Stomach (tissue), 8 donors: ENCODE measurements at regions not wholly inside any gene's neighbourhood (a gene's known extent, or its start where the extent isn't known, plus 50 kb on each side); places are given as distances from the start of the nearest gene placed in this dataset.

Experiments
- DNase-seq, 2 donors: peaks; one replicate each; pipeline versions ENCODE4 v3.0.0 to v3.0.0-alpha.2; 2013 to 2019
- H3K27ac ChIP-seq, 5 donors: fragments of 200-600 bp in 4 of 5; sonication (generic) in 4 of 5; one replicate each; pipeline ENCODE4 v1.5.1; 2013 to 2019; ENCODE audit warnings: mild to moderate bottlenecking in 1 of 5, moderate library complexity in 1 of 5
- H3K27me3 ChIP-seq, 3 donors: fragments of 200-600 bp; sonication (generic); one replicate each; pipeline ENCODE4 v1.5.1; 2017 to 2019; ENCODE audit warnings: mixed run types in 1 of 3
- H3K36me3 ChIP-seq, 4 donors: fragments of 200-600 bp; sonication (generic); 1 replicate in 3 of 4; 2 replicates in 1 of 4; pipeline ENCODE4 v1.5.1; 2016 to 2019
- H3K4me1 ChIP-seq, 4 donors: fragments of 200-600 bp; sonication (generic); one replicate each; pipeline ENCODE4 v1.5.1; 2016 to 2019
- H3K4me3 ChIP-seq, 4 donors: fragments of 200-600 bp; sonication (generic) in 3 of 4; one replicate each; pipeline ENCODE4 v1.5.1; 2016 to 2019; ENCODE audit warnings: mild to moderate bottlenecking in 1 of 4
- H3K9me3 ChIP-seq, 4 donors: fragments of 200-600 bp; sonication (generic); one replicate each; pipeline ENCODE4 v1.5.1; 2016 to 2019
- EP300 ChIP-seq: sonication (generic); formaldehyde crosslinking; IDR thresholded peaks from one replicate; pipeline ENCODE4 v1.6.1; 2017; ENCODE audit warnings: antibody characterized with exemption
- POLR2A ChIP-seq, 4 donors: fragments of 450-650 bp; IDR thresholded peaks; one replicate each; pipeline ENCODE4 v1.6.1; 2016; ENCODE audit warnings: antibody characterized with exemption in 4 of 4, control low read depth in 2 of 4, mild to moderate bottlenecking in 1 of 4, moderate library complexity in 1 of 4
- POLR2AphosphoS5 ChIP-seq, 3 donors: sonication (generic); formaldehyde crosslinking; IDR thresholded peaks; one replicate each; pipeline ENCODE4 v1.6.1; 2016; ENCODE audit warnings: antibody characterized with exemption in 3 of 3
- WGBS, 5 donors: extraction: QIAGEN DNeasy Blood & Tissue Kit in 3 of 5; methylation state at CpG; one replicate each; pipeline versions ENCODE4 v1.1.5 to v1.1.7; 2013 to 2018; 5-methylcytosine and 5-hydroxymethylcytosine counted together
- intact Hi-C: fragments of 100-400 bp; cut with DNase I; formaldehyde crosslinking; loops from one replicate; pipeline ENCODE4 v1.15.1; 2023; ENCODE audit warnings: low total_unique reads
- TF ChIP-seq, protein P1 (sequence below), 7 experiments: fragments of 450-650 bp in 4 of 7; fragments of 200-600 bp in 3 of 7; sonication (generic) in 3 of 7; IDR thresholded peaks; one replicate each; pipeline ENCODE4 v1.5.1; 2016 to 2019; ENCODE audit warnings: antibody characterized with exemption in 7 of 7, control low read depth in 2 of 7, mild to moderate bottlenecking in 1 of 7
- donor health status: healthy with polysubstance abuse.
- donor health status: Bipolar disorder and iron deficiency.
- donor health status: healthy.

GRCh38 chr2:16225545-16225944 is 285.2 kb downstream of the MYCN start:
- intact Hi-C loops = no loop called here
- WGBS, 5 donors = 83 to 92% (median 90%) methylated on average over 4 of the region's 4 CpGs
- no peak overlapping the region for H3K4me3 ChIP-seq
- H3K36me3 ChIP-seq = no peaks in the 10 kb centered on the region
- H3K27me3 ChIP-seq = peaks cover 0 to 9% (median 0%) of the 10 kb centered on the region in 3 donors
- no peak for DNase-seq
- no peaks in the 10 kb centered on the region for H3K9me3 ChIP-seq
- peaks cover 0 to 4% (median 0%) of the 10 kb centered on the region in 4 donors for H3K4me1 ChIP-seq
- no peak overlapping the region for H3K27ac ChIP-seq
- TF ChIP-seq POLR2AphosphoS5 (IDR thresholded peaks at IDR 0.05) = no peak
- no peak for TF ChIP-seq POLR2A (IDR thresholded peaks at IDR 0.05)
- TF ChIP-seq, protein P1, sequence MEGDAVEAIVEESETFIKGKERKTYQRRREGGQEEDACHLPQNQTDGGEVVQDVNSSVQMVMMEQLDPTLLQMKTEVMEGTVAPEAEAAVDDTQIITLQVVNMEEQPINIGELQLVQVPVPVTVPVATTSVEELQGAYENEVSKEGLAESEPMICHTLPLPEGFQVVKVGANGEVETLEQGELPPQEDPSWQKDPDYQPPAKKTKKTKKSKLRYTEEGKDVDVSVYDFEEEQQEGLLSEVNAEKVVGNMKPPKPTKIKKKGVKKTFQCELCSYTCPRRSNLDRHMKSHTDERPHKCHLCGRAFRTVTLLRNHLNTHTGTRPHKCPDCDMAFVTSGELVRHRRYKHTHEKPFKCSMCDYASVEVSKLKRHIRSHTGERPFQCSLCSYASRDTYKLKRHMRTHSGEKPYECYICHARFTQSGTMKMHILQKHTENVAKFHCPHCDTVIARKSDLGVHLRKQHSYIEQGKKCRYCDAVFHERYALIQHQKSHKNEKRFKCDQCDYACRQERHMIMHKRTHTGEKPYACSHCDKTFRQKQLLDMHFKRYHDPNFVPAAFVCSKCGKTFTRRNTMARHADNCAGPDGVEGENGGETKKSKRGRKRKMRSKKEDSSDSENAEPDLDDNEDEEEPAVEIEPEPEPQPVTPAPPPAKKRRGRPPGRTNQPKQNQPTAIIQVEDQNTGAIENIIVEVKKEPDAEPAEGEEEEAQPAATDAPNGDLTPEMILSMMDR (IDR thresholded peaks at IDR 0.05) = no peak
- no peak for TF ChIP-seq EP300

DNA sequence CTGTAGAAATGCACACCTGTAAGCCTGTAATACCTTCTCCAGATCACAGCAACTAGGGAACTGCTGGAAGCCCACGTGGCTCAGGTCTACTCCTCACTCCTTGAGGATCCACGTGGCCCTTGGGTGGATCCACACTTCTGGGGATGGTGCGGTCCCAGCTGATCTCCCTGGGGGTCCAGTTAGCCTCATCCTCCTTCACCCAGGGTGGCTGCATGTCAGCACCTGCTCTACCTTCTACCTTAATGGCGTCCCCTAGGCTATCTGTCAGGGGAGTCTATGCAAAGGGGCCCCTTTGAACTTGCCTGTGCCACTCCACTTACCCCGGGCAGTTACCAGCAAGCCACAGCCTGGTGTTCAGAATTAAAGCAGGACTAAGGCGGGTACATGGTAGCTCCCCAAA is 284.7 kb downstream of the MYCN start:
- H3K27ac ChIP-seq = no peak overlapping the region
- DNase-seq = no peak
- TF ChIP-seq, protein P1 (IDR thresholded peaks at IDR 0.05) = no peak
- TF ChIP-seq POLR2A (IDR thresholded peaks at IDR 0.05) = no peak
- no peaks in the 10 kb centered on the region for H3K36me3 ChIP-seq
- WGBS, 5 donors = 77 to 97% (median 90%) methylated on average over 5 to 6 of the region's 6 CpGs
- H3K4me1 ChIP-seq = peaks cover 0 to 4% (median 0%) of the 10 kb centered on the region in 4 donors
- H3K27me3 ChIP-seq = peaks cover 0 to 9% (median 0%) of the 10 kb centered on the region in 3 donors
- H3K9me3 ChIP-seq = no peaks in the 10 kb centered on the region
- no peak overlapping the region for H3K4me3 ChIP-seq
- intact Hi-C loops = no loop called here

DNA sequence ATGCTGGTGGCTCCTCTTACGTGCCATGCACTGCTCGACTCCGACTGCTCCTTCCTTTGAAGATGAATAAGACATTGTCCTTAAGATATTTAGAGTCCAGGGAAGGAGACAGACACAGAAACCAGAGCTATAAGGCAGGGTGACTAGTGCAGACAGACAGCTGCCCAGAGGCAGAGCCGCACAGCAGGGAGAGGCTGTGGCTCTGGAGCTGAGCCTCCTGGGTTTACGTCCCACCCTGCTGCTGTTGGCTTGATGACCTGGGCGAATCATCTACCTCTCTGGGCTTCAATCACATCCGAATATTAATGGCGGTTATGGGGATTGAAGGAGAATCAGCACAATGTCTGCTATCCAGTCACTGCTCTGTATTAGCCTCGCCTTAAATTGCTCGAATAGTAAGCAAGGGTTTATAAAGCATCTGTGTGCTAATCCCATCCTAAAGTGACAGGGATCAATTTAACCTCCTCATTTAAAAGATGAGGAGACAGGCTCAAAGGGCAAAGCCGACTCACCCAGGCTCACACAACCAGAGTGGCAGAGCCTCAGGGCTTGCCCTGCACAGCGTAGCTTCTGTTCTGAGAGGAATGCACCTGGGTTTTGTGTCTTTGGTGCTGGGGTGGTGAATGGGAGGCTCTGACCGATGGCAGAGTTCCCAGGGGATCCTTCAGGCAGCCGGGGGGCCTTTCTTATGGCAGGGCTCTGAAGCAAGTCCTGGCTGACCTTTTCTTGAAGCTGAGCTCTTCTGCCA is 284.1 kb downstream of the MYCN start:
- TF ChIP-seq EP300 (no peak), POLR2A (IDR thresholded peaks at IDR 0.05) (no peak), POLR2AphosphoS5 (IDR thresholded peaks at IDR 0.05) (no peak)
- TF ChIP-seq, protein P1 (IDR thresholded peaks at IDR 0.05) = no peak
- intact Hi-C loops = no loop called here
- WGBS, 5 donors = 76 to 83% (median 79%) methylated on average over 13 to 14 of the region's 14 CpGs

DNA sequence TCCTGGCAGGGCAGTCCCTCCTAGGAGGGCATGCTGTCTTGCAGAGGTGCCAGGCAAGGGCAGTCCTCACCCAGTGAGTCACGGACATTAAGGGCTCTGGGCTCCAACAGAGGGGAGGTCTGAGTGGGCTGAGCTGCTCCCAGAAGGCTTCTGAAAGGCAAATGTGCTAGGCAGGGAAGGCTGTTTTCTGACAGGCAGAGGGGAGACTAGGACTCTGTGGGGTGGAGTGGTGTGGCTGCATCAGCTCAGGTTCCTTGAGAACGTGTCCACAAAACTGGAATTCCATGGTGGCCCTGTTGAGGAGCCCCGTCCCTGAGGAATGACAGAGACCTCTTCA is 283.5 kb downstream of the MYCN start:
- intact Hi-C loops = no loop called here
- Histone ChIP-seq H3K9me3 (no peaks in the 10 kb centered on the region), H3K36me3 (no peaks in the 10 kb centered on the region), H3K27ac (no peak overlapping the region), H3K27me3 (peaks cover 0 to 9% (median 0%) of the 10 kb centered on the region in 3 donors), H3K4me1 (peaks cover 0 to 4% (median 0%) of the 10 kb centered on the region in 4 donors), H3K4me3 (no peak overlapping the region)
- WGBS, 5 donors = 75 to 88% (median 84%) methylated on average over 2 to 3 of the region's 3 CpGs
- TF ChIP-seq POLR2A (IDR thresholded peaks at IDR 0.05) (no peak), POLR2AphosphoS5 (IDR thresholded peaks at IDR 0.05) (no peak), EP300 (no peak)
- TF ChIP-seq, protein P1 (IDR thresholded peaks at IDR 0.05) = no peak
- DNase-seq = no peak

More for the DNA sequence above, 284.1 kb downstream of the MYCN start:
- peaks cover 0 to 9% (median 0%) of the 10 kb centered on the region in 3 donors for H3K27me3 ChIP-seq
- no peak for DNase-seq
- H3K4me3 ChIP-seq = no peak overlapping the region
- H3K36me3 ChIP-seq = no peaks in the 10 kb centered on the region
- H3K9me3 ChIP-seq = no peaks in the 10 kb centered on the region
- H3K4me1 ChIP-seq = peaks cover 0 to 4% (median 0%) of the 10 kb centered on the region in 4 donors
- H3K27ac ChIP-seq = no peak overlapping the region
